Liver (tissue), 8 donors: ENCODE measurements at regions not wholly inside any gene's neighbourhood (a gene's known extent, or its start where the extent isn't known, plus 50 kb on each side); places are given as distances from the start of the nearest gene placed in this dataset.

Experiments
- DNase-seq: peaks from one replicate; pipeline ENCODE4 v3.0.0-alpha.2; 2017; ENCODE audit warnings: low spot score
- H3K27ac ChIP-seq, 2 donors: one replicate each; pipeline ENCODE4 v1.7.0; 2013; ENCODE audit warnings: inconsistent platforms in 2 of 2, low read length in 2 of 2, control low read depth in 1 of 2, low read depth in 1 of 2, mild to moderate bottlenecking in 1 of 2
- H3K27me3 ChIP-seq, 4 donors: one replicate each; pipeline versions ENCODE4 v1.6.1 to v1.7.0; 2013; ENCODE audit warnings: low read length in 3 of 4, inconsistent platforms in 1 of 4, mild to moderate bottlenecking in 1 of 4, moderate library complexity in 1 of 4; ENCODE audit not compliant: control insufficient read depth in 4 of 4, insufficient read depth in 4 of 4
- H3K36me3 ChIP-seq, 4 donors: one replicate each; pipeline versions ENCODE4 v1.6.1 to v1.7.0; 2013; ENCODE audit warnings: low read length in 3 of 4, mild to moderate bottlenecking in 3 of 4, low read depth in 1 of 4, moderate library complexity in 1 of 4; ENCODE audit not compliant: control insufficient read depth in 4 of 4, insufficient read depth in 3 of 4
- H3K4me1 ChIP-seq, 4 donors: one replicate each; pipeline versions ENCODE4 v1.6.1 to v1.7.0; 2013; ENCODE audit warnings: low read length in 3 of 4, mild to moderate bottlenecking in 3 of 4, moderate library complexity in 1 of 4; ENCODE audit not compliant: control insufficient read depth in 4 of 4, insufficient read depth in 4 of 4
- H3K4me3 ChIP-seq, 3 donors: one replicate each; pipeline versions ENCODE4 v1.6.1 to v1.7.0; 2013; ENCODE audit warnings: low read length in 3 of 3, control low read depth in 1 of 3, low read depth in 1 of 3, mild to moderate bottlenecking in 1 of 3
- H3K9ac ChIP-seq, 2 donors: one replicate each; pipeline ENCODE4 v1.7.0; 2013; ENCODE audit warnings: low read length in 2 of 2, mild to moderate bottlenecking in 2 of 2, moderate library complexity in 2 of 2, control low read depth in 1 of 2, low read depth in 1 of 2
- H3K9me3 ChIP-seq, 4 donors: one replicate each; pipeline versions ENCODE4 v1.6.1 to v1.7.0; 2013; ENCODE audit warnings: low read length in 3 of 4; ENCODE audit not compliant: control insufficient read depth in 4 of 4
- EGR1 ChIP-seq, 2 donors: IDR thresholded peaks; 2 replicates each; pipeline ENCODE4 v1.6.1; 2016 to 2018; ENCODE audit warnings: antibody characterized with exemption in 2 of 2, low read depth in 2 of 2
- FOXA1 ChIP-seq: IDR thresholded peaks from 2 replicates; pipeline ENCODE4 v1.6.1; 2016; ENCODE audit warnings: antibody characterized with exemption
- FOXA2 ChIP-seq: IDR thresholded peaks from 2 replicates; pipeline ENCODE4 v1.6.1; 2016; ENCODE audit warnings: antibody characterized with exemption
- GABPA ChIP-seq, 2 donors: IDR thresholded peaks in 1 of 2; conservative IDR thresholded peaks in 1 of 2; 2 replicates each; pipeline ENCODE4 v1.6.1; 2016; ENCODE audit warnings: antibody characterized with exemption in 2 of 2, mild to moderate bottlenecking in 1 of 2, moderate library complexity in 1 of 2
- HNF4A ChIP-seq, 2 donors: conservative IDR thresholded peaks; 2 replicates each; pipeline ENCODE4 v1.6.1; 2016; ENCODE audit warnings: antibody characterized with exemption in 2 of 2, mild to moderate bottlenecking in 2 of 2
- HNF4G ChIP-seq: IDR thresholded peaks from 2 replicates; pipeline ENCODE4 v1.6.1; 2016; ENCODE audit warnings: antibody characterized with exemption
- JUND ChIP-seq, 2 donors: IDR thresholded peaks; 2 replicates each; pipeline ENCODE4 v1.6.1; 2016; ENCODE audit warnings: antibody characterized with exemption in 2 of 2
- NR2F2 ChIP-seq: IDR thresholded peaks from 2 replicates; pipeline ENCODE4 v1.6.1; 2016; ENCODE audit warnings: antibody characterized with exemption
- RAD21 ChIP-seq, 2 donors: IDR thresholded peaks; 2 replicates each; pipeline ENCODE4 v1.6.1; 2016; ENCODE audit warnings: antibody characterized with exemption in 2 of 2, mild to moderate bottlenecking in 2 of 2
- RXRA ChIP-seq, 2 donors: IDR thresholded peaks; 2 replicates each; pipeline ENCODE4 v1.6.1; 2017 to 2018; ENCODE audit warnings: antibody characterized with exemption in 2 of 2, mild to moderate bottlenecking in 1 of 2
- SP1 ChIP-seq: IDR thresholded peaks from 2 replicates; pipeline ENCODE4 v1.6.1; 2018; ENCODE audit warnings: antibody characterized with exemption, mild to moderate bottlenecking
- TAF1 ChIP-seq: conservative IDR thresholded peaks from 2 replicates; pipeline ENCODE4 v1.6.1; 2016; ENCODE audit warnings: antibody characterized with exemption, mild to moderate bottlenecking
- YY1 ChIP-seq: IDR thresholded peaks from 2 replicates; pipeline ENCODE4 v1.6.1; 2016; ENCODE audit warnings: antibody characterized with exemption, mild to moderate bottlenecking
- ZBTB33 ChIP-seq: IDR thresholded peaks from 2 replicates; pipeline ENCODE4 v1.6.1; 2016; ENCODE audit warnings: antibody characterized with exemption
- WGBS: extraction: QIAGEN DNeasy Blood & Tissue Kit; methylation state at CpG from one replicate; pipeline ENCODE4 v1.1.7; 2013; 5-methylcytosine and 5-hydroxymethylcytosine counted together
- TF ChIP-seq, protein P1 (sequence below): fragments of 150-350 bp; IDR thresholded peaks from 2 replicates; pipeline ENCODE4 v1.5.1; 2017; ENCODE audit warnings: improper control_type of control experiment, low read depth, low read length; ENCODE audit not compliant: missing input control
- TF ChIP-seq, protein P2 (sequence below): IDR thresholded peaks from 2 replicates; pipeline ENCODE4 v1.6.1; 2016; ENCODE audit warnings: antibody characterized with exemption
- TF ChIP-seq, protein P3 (sequence below): IDR thresholded peaks from 2 replicates; pipeline ENCODE4 v1.6.1; 2016; ENCODE audit warnings: antibody characterized with exemption
- donor health status: healthy.
- donor health status: healthy.
- donor health status: healthy.
- donor health status: healthy.
- donor health status: healthy.

DNA sequence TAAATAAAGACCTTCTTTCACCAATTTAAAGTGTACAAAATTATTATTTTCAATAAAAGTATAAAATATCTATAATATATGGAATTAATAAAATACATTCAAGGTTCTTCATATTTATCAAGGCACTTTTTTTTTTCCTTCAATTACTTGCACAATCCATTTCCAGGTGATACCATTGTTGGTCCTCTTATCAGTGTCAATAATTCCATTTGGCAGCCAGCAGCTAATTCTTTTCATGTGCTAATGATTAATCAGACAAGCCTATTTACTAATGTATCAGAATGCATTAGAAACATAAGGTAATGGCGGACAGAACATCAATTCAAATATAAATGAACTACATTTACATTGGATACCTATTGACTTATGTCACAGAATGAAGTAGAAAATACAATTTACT lies 622.2 kb downstream of the TOX3 start (continued):
- TF ChIP-seq, protein P1, sequence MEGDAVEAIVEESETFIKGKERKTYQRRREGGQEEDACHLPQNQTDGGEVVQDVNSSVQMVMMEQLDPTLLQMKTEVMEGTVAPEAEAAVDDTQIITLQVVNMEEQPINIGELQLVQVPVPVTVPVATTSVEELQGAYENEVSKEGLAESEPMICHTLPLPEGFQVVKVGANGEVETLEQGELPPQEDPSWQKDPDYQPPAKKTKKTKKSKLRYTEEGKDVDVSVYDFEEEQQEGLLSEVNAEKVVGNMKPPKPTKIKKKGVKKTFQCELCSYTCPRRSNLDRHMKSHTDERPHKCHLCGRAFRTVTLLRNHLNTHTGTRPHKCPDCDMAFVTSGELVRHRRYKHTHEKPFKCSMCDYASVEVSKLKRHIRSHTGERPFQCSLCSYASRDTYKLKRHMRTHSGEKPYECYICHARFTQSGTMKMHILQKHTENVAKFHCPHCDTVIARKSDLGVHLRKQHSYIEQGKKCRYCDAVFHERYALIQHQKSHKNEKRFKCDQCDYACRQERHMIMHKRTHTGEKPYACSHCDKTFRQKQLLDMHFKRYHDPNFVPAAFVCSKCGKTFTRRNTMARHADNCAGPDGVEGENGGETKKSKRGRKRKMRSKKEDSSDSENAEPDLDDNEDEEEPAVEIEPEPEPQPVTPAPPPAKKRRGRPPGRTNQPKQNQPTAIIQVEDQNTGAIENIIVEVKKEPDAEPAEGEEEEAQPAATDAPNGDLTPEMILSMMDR, result no peak

- H3K4me1 ChIP-seq, result no peaks in the 10 kb centered on the region
- no peak overlapping the region for H3K27ac ChIP-seq
- TF ChIP-seq NR2F2, result no peak
- no peak for TF ChIP-seq FOXA1
- TF ChIP-seq SP1, result no peak
- no peak for TF ChIP-seq GABPA (IDR thresholded peaks at IDR 0.05 in 1 of 2, conservative IDR thresholded peaks at IDR 0.05 in 1 of 2)
- TF ChIP-seq, protein P1, result no peak
- no peak for TF ChIP-seq FOXA2
- no peak for TF ChIP-seq HNF4G
- TF ChIP-seq EGR1 (IDR thresholded peaks at IDR 0.05; ENCODE audit: low read depth in 2 of 2), result no peak
- TF ChIP-seq, protein P2, sequence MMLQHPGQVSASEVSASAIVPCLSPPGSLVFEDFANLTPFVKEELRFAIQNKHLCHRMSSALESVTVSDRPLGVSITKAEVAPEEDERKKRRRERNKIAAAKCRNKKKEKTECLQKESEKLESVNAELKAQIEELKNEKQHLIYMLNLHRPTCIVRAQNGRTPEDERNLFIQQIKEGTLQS, result no peak
- no peak for TF ChIP-seq YY1
- TF ChIP-seq TAF1, result no peak
- TF ChIP-seq JUND (IDR thresholded peaks at IDR 0.05), result no peak
- no peak for TF ChIP-seq RXRA (IDR thresholded peaks at IDR 0.05)
- TF ChIP-seq ZBTB33, result no peak
- no peak for TF ChIP-seq RAD21 (IDR thresholded peaks at IDR 0.05)
- TF ChIP-seq, protein P3, sequence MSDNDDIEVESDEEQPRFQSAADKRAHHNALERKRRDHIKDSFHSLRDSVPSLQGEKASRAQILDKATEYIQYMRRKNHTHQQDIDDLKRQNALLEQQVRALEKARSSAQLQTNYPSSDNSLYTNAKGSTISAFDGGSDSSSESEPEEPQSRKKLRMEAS, result no peak
- no peak for TF ChIP-seq HNF4A (conservative IDR thresholded peaks at IDR 0.05)
- DNase-seq, result no peak
- H3K9me3 ChIP-seq, result no peaks in the 10 kb centered on the region
- WGBS, result 82% methylated on average over 3 of the region's 3 CpGs
- no peaks in the 10 kb centered on the region for H3K36me3 ChIP-seq
- no peak overlapping the region for H3K4me3 ChIP-seq
- peaks cover 0 to 3% (median 0%) of the 10 kb centered on the region in 4 donors for H3K27me3 ChIP-seq
- H3K9ac ChIP-seq, result no peak overlapping the region
Observed at GRCh38 chr16:51922476-51922875, 624.5 kb downstream of the TOX3 start.
